HG02759 (cell line): ENCODE measurements at regions not wholly inside any gene's neighbourhood (a gene's known extent, or its start where the extent isn't known, plus 50 kb on each side); places are given as distances from the start of the nearest gene placed in this dataset.
A peak's percentile ranks its signal among the peaks of the same experiment; 100 is the strongest.

Source experiments
- ATAC-seq: cut with Tn5 transposase; IDR thresholded peaks from one replicate; pipeline ENCODE4 v1.9.1; 2021; ENCODE audit warnings: mild to moderate bottlenecking, moderate library complexity; ENCODE audit not compliant: unreplicated experiment

DNA sequence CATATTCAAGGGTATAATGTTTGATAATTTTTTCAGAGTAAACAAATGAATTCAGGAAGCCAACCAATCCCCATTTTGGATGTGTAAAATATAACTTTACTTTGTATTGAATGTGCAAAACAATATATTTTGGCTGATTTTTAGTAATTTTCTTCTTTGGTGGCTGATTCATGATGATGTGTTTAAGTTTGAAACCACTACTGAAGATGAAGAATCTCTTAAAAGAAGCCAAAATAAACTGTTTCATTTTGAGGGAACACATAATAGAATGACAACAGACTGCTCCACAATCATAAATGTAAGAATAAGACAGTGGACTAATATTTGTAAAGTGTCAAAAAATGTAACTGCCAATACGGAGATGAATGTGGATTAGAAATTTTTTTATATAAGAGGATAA lies 52.5 kb upstream of the TRIM43 start:
- peak; percentile 11 for ATAC-seq

GRCh38 chr2:95539836-95540235 lies 52.0 kb upstream of the TRIM43 start:
- ATAC-seq: peak; percentile 74
